SK-N-SH (cell line): ENCODE measurements at regions not wholly inside any gene's neighbourhood (a gene's known extent, or its start where the extent isn't known, plus 50 kb on each side); places are given as distances from the start of the nearest gene placed in this dataset.

ENCODE experiments used
- CTCF ChIP-seq: fragments of 200-600 bp; sonication (generic); IDR thresholded peaks from 2 replicates; pipeline ENCODE4 v1.6.1; 2017; ENCODE audit warnings: antibody characterized with exemption, mild to moderate bottlenecking, moderate library complexity
- EP300 ChIP-seq, 2 experiments: IDR thresholded peaks; 2 replicates each; pipeline versions ENCODE4 v1.4.0 to v1.6.1; 2012; ENCODE audit warnings: borderline replicate concordance in 1 of 2, low read depth in 1 of 2, low read length in 1 of 2
- EZH2phosphoT487 ChIP-seq: fragments of 200-600 bp; sonication (generic); IDR thresholded peaks from 2 replicates; pipeline ENCODE4 v1.6.1; 2017; ENCODE audit warnings: low read depth, mixed run types, mild to moderate bottlenecking, antibody characterized with exemption, moderate library complexity, borderline replicate concordance
- FOXM1 ChIP-seq: IDR thresholded peaks from 2 replicates; pipeline ENCODE4 v1.4.0; 2012; ENCODE audit warnings: low read depth, mild to moderate bottlenecking
- PBX3 ChIP-seq: IDR thresholded peaks from 2 replicates; pipeline ENCODE4; 2012
- RXRA ChIP-seq: IDR thresholded peaks from 2 replicates; pipeline ENCODE4 v1.4.0; 2012; ENCODE audit warnings: low read depth, mild to moderate bottlenecking, borderline replicate concordance
- SMC3 ChIP-seq: IDR thresholded peaks from 2 replicates; pipeline ENCODE4 v1.6.1; 2012; ENCODE audit warnings: low read depth, low read length, improper control_type of control experiment
- TCF12 ChIP-seq: IDR thresholded peaks from 2 replicates; pipeline ENCODE4 v1.4.0; 2012

- no peak for TF ChIP-seq CTCF
- TF ChIP-seq EZH2phosphoT487, result no peak
- no peak for TF ChIP-seq EP300 (IDR thresholded peaks at IDR 0.05; ENCODE audit: borderline replicate concordance in 1 of 2, low read depth in 1 of 2, low read length in 1 of 2)
- TF ChIP-seq SMC3, result no peak
- TF ChIP-seq RXRA, result no peak
- TF ChIP-seq FOXM1, result no peak
- TF ChIP-seq PBX3, result no peak
- TF ChIP-seq TCF12, result no peak
These were observed 292.8 kb downstream of the LNPK start for GRCh38 chr2:175709248-175709647.
